HepG2 (cell line): ENCODE measurements at regions not wholly inside any gene's neighbourhood (a gene's known extent, or its start where the extent isn't known, plus 50 kb on each side); places are given as distances from the start of the nearest gene placed in this dataset.

Experiments used
- ATAC-seq: fragments of 200-7000 bp; cut with Tn5 transposase; 3 replicates; pipeline ENCODE4 v1.9.1; 2020; ENCODE audit warnings: mild to moderate bottlenecking, moderate library complexity
- BruUV-seq: library from RNA; stranded (reverse); fragments of 400-500 nt; replicated peaks from 2 replicates; lab custom pipeline; 2021; lab: Mats Ljungman, UMichigan
- CTCF ChIA-PET: fragments of 300-600 bp; formaldehyde crosslinking; extraction: SDS; loops from one replicate; lab custom pipeline; 2021; ENCODE audit warnings: low total read pairs, inconsistent platforms, low intra/inter-chr PET ratio; lab: Yijun Ruan, JAX
- POLR2A ChIA-PET: fragments of 350-600 bp; sonication (Branson Sonifier 250); formaldehyde crosslinking; loops from one replicate; lab custom pipeline; 2020; ENCODE audit warnings: antibody characterized with exemption, inconsistent platforms; lab: Yijun Ruan, JAX
- DNase-seq: peaks from one replicate; pipeline ENCODE4 v3.0.0-alpha.2; 2015; ENCODE audit warnings: low spot score
- FAIRE-seq: peaks from 3 replicates; lab custom pipeline; 2011; peaks lifted over from hg19 to GRCh38; lab: Jason Lieb, UNC
- H2AFZ ChIP-seq: one replicate; pipeline ENCODE4 v1.6.1; 2011; ENCODE audit warnings: low read length, inconsistent platforms
- H3K27ac ChIP-seq: fragments of 300-600 bp; 3 replicates; pipeline ENCODE4 v1.8.0; 2011; ENCODE audit warnings: mixed run types, mild to moderate bottlenecking, mixed read lengths, low read length, inconsistent platforms; ENCODE audit not compliant: insufficient read depth; ENCODE audit errors: extremely low read length
- H3K27me3 ChIP-seq, 2 experiments: fragments of 200-600 bp in 1 of 2; 2 replicates in 1 of 2; 3 replicates in 1 of 2; pipeline versions ENCODE4 v1.6.0 to v1.8.0; 2011; ENCODE audit warnings: low read length in 2 of 2, mild to moderate bottlenecking in 2 of 2, moderate library complexity in 2 of 2, inconsistent platforms in 1 of 2; ENCODE audit not compliant: insufficient read depth in 2 of 2, control insufficient read depth in 1 of 2
- H3K36me3 ChIP-seq, 2 experiments: fragments of 200-600 bp in 1 of 2; replicated peaks in 1 of 2; 2 replicates in 1 of 2; 3 replicates in 1 of 2; pipeline versions ENCODE4 v1.5.1 to v1.8.0; 2011; ENCODE audit warnings: low read length in 2 of 2, inconsistent platforms in 1 of 2; ENCODE audit not compliant: insufficient read depth in 2 of 2, control insufficient read depth in 1 of 2
- H3K4me1 ChIP-seq: 2 replicates; pipeline ENCODE4 v1.5.1; 2012; ENCODE audit warnings: low read length, inconsistent platforms; ENCODE audit not compliant: insufficient read depth
- H3K4me2 ChIP-seq: 2 replicates; pipeline ENCODE4 v1.6.0; 2011; ENCODE audit warnings: low read depth, low read length, inconsistent platforms
- H3K4me3 ChIP-seq, 3 experiments: fragments of 200-600 bp in 1 of 3; sonication (generic), shearing (Covaris generic) in 1 of 3; replicated peaks in 1 of 3; 2 replicates each; pipeline ENCODE4 v1.5.1; 2011 to 2016; ENCODE audit warnings: low read length in 3 of 3, inconsistent platforms in 2 of 3, low read depth in 2 of 3, mild to moderate bottlenecking in 2 of 3, control low read depth in 1 of 3, mixed read lengths in 1 of 3; ENCODE audit not compliant: insufficient read depth in 1 of 3
- H3K79me2 ChIP-seq: one replicate; pipeline ENCODE4 v1.6.1; 2011; ENCODE audit warnings: low read length, inconsistent platforms; ENCODE audit not compliant: insufficient read depth
- H3K9ac ChIP-seq: 2 replicates; pipeline ENCODE4 v1.6.0; 2011; ENCODE audit warnings: mild to moderate bottlenecking, low read depth, low read length, inconsistent platforms; ENCODE audit not compliant: insufficient read depth
- H3K9me3 ChIP-seq: 2 replicates; pipeline ENCODE4 v1.5.1; 2012; ENCODE audit warnings: mild to moderate bottlenecking, low read length
- H4K20me1 ChIP-seq: 2 replicates; pipeline ENCODE4 v1.6.0; 2011; ENCODE audit warnings: inconsistent platforms, mild to moderate bottlenecking, low read length, moderate library complexity; ENCODE audit not compliant: insufficient read depth
- BATF2 ChIP-seq: sonication (generic); formaldehyde crosslinking; IDR thresholded peaks from 2 replicates; pipeline ENCODE4 v1.8.0; 2022; ENCODE audit warnings: mild to moderate bottlenecking, missing genetic modification reagents, moderate library complexity
- FOXC1 ChIP-seq: sonication (generic); formaldehyde crosslinking; IDR thresholded peaks from 2 replicates; pipeline ENCODE4 v1.8.0; 2022; ENCODE audit warnings: mild to moderate bottlenecking, missing genetic modification reagents, borderline replicate concordance
- GATA4 ChIP-seq: sonication (generic); IDR thresholded peaks from 2 replicates; pipeline ENCODE4 v1.6.1; 2016; ENCODE audit warnings: antibody characterized with exemption, low read depth, borderline replicate concordance
- GRHL1 ChIP-seq: sonication (generic); formaldehyde crosslinking; conservative IDR thresholded peaks from 2 replicates; pipeline ENCODE4 v1.8.0; 2022; ENCODE audit warnings: missing genetic modification reagents
- U2AF1 ChIP-seq: fragments of 200-400 bp; formaldehyde crosslinking; optimal IDR thresholded peaks from 2 replicates; pipeline ENCODE3; 2017; ENCODE audit warnings: mild to moderate bottlenecking, low read depth, low read length
- XRCC5 ChIP-seq: fragments of 200-400 bp; formaldehyde crosslinking; optimal IDR thresholded peaks from 2 replicates; pipeline ENCODE3; 2017; ENCODE audit warnings: mild to moderate bottlenecking, low read length
- ZBTB46 ChIP-seq: sonication (generic); formaldehyde crosslinking; IDR thresholded peaks from 2 replicates; pipeline ENCODE4 v1.4.0; 2020; ENCODE audit warnings: mild to moderate bottlenecking, missing genetic modification reagents, borderline replicate concordance
- ZNF275 ChIP-seq: sonication (generic); formaldehyde crosslinking; IDR thresholded peaks from 2 replicates; pipeline ENCODE4 v1.8.0; 2022; ENCODE audit warnings: missing genetic modification reagents, mild to moderate bottlenecking, inconsistent platforms, borderline replicate concordance
- ZNF773 ChIP-seq: sonication (generic); formaldehyde crosslinking; IDR thresholded peaks from 2 replicates; pipeline ENCODE4 v1.4.0; 2020; ENCODE audit warnings: missing genetic modification reagents, borderline replicate concordance
- ZNF784 ChIP-seq: sonication (generic); formaldehyde crosslinking; IDR thresholded peaks from 2 replicates; pipeline ENCODE4 v1.5.1; 2020; ENCODE audit warnings: missing genetic modification reagents, mild to moderate bottlenecking, borderline replicate concordance
- WGBS: methylation state at CpG from one replicate; pipeline ENCODE4 v1.1.6; 2017; ENCODE audit warnings: low lambda C conversion rate; 5-methylcytosine and 5-hydroxymethylcytosine counted together
- in situ Hi-C: cut with HindIII; loops from 2 replicates; pipeline ENCODE4 v1.10.0; 2017; ENCODE audit warnings: low pct_unique_long_range_greater_than_20kb; ENCODE audit not compliant: extremely low pct_ligation_motif_present
- intact Hi-C: fragments of 100-400 bp; cut with micrococcal nuclease; formaldehyde crosslinking; loops from one replicate; pipeline ENCODE4 v1.10.0; 2022; ENCODE audit not compliant: unreplicated experiment

GRCh38 chr1:3971981-3972380, 71.9 kb upstream of the C1orf174 start:
- H3K4me3 ChIP-seq, result no peak overlapping the region
- H3K4me2 ChIP-seq, result no peak overlapping the region
- H4K20me1 ChIP-seq, result no peaks in the 10 kb centered on the region
- CTCF ChIA-PET, result no interaction called here
- no peak for DNase-seq
- no peak overlapping the region for H3K9ac ChIP-seq
- WGBS, result 20% methylated on average over 5 of the region's 5 CpGs
- intact Hi-C loops, result no loop called here
- no peak for ATAC-seq
- H3K27me3 ChIP-seq, result peaks cover 1 to 10% of the 10 kb centered on the region in 2 experiments; a peak in 2 of 5 replicates
- H3K79me2 ChIP-seq, result no peaks in the 10 kb centered on the region
- no TSS peak for BruUV-seq
- no peaks in the 10 kb centered on the region for H3K4me1 ChIP-seq
- no peak for FAIRE-seq
- no peak for TF ChIP-seq ZBTB46 (CRISPR knock-in tag)
- TF ChIP-seq, all 625 proteins: peak for 0
- POLR2A ChIA-PET, result no interaction called here
- Histone ChIP-seq H2AFZ (no peak overlapping the region), H3K9me3 (no peaks in the 10 kb centered on the region), H3K36me3 (no peaks in the 10 kb centered on the region), H3K27ac (no peak overlapping the region)
- in situ Hi-C loops, result no loop called here

- ChIA-PET POLR2A (no interaction called here), CTCF (no interaction called here)
- no peaks in the 10 kb centered on the region for H4K20me1 ChIP-seq
- in situ Hi-C loops (no loop called here), intact Hi-C loops (no loop called here)
- H3K36me3 ChIP-seq, result no peaks in the 10 kb centered on the region
- H3K4me1 ChIP-seq, result no peaks in the 10 kb centered on the region
- WGBS, result 53% methylated on average over 23 of the region's 25 CpGs
- no TSS peak for BruUV-seq
- no peak overlapping the region for H2AFZ ChIP-seq
- no peak overlapping the region for H3K4me3 ChIP-seq
- H3K79me2 ChIP-seq, result no peaks in the 10 kb centered on the region
- no peak overlapping the region for H3K9ac ChIP-seq
- no peak for ATAC-seq
- no peak overlapping the region for H3K4me2 ChIP-seq
- DNase-seq, result no peak
- no peak overlapping the region for H3K27ac ChIP-seq
- TF ChIP-seq GATA4, result no peak
- no peak for TF ChIP-seq BATF2 (CRISPR knock-in tag)
- no peak for TF ChIP-seq FOXC1 (CRISPR knock-in tag)
- no peak for TF ChIP-seq ZNF784 (CRISPR knock-in tag)
- TF ChIP-seq GRHL1 (CRISPR knock-in tag), result no peak
- no peak for TF ChIP-seq ZNF275 (CRISPR knock-in tag)
- TF ChIP-seq ZNF773 (CRISPR knock-in tag), result no peak
- no peak for TF ChIP-seq XRCC5
- TF ChIP-seq U2AF1, result no peak
- FAIRE-seq, result no peak
- peaks cover 3 to 39% of the 10 kb centered on the region in 2 experiments; a peak in 2 of 5 replicates for H3K27me3 ChIP-seq
- no peaks in the 10 kb centered on the region for H3K9me3 ChIP-seq
Measured at GRCh38 chr1:3975903-3976630, 76.0 kb upstream of the C1orf174 start.
